NB4 (cell line): ENCODE measurements at regions not wholly inside any gene's neighbourhood (a gene's known extent, or its start where the extent isn't known, plus 50 kb on each side); places are given as distances from the start of the nearest gene placed in this dataset.

Source experiments
- DNase-seq: peaks from one replicate; pipeline ENCODE4 v3.0.0; 2010; ENCODE audit warnings: low read depth
- H3K4me3 ChIP-seq: one replicate; pipeline ENCODE4 v1.5.1; 2011; ENCODE audit warnings: mild to moderate bottlenecking, low read depth, low read length, moderate library complexity
- CTCF ChIP-seq: IDR thresholded peaks from one replicate; pipeline ENCODE4 v1.5.1; 2012; ENCODE audit warnings: low read depth, low read length
- MAX ChIP-seq: IDR thresholded peaks from 2 replicates; pipeline ENCODE4 v1.6.1; 2011; ENCODE audit warnings: low read depth, low read length
- MYC ChIP-seq: IDR thresholded peaks from 2 replicates; pipeline ENCODE4 v1.6.1; 2011; ENCODE audit warnings: low read depth, low read length
- POLR2A ChIP-seq: IDR thresholded peaks from 2 replicates; pipeline ENCODE4 v1.6.1; 2011; ENCODE audit warnings: mild to moderate bottlenecking; ENCODE audit not compliant: insufficient read length; ENCODE audit errors: extremely low read depth

GRCh38 chr6:14736554-14736953, 509.3 kb upstream of the JARID2 start:
- no peak for DNase-seq
- TF ChIP-seq MAX (no peak), POLR2A (no peak), MYC (no peak), CTCF (no peak)
- H3K4me3 ChIP-seq, result no peak overlapping the region

GRCh38 chr6:14738497-14738896, 507.4 kb upstream of the JARID2 start:
- no peak overlapping the region for H3K4me3 ChIP-seq
- DNase-seq, result no peak
- no peak for TF ChIP-seq CTCF
- TF ChIP-seq MYC, result no peak
- TF ChIP-seq POLR2A, result no peak
- TF ChIP-seq MAX, result no peak

GRCh38 chr6:14738933-14739332, 506.9 kb upstream of the JARID2 start:
- TF ChIP-seq MYC (no peak), MAX (no peak), POLR2A (no peak), CTCF (no peak)
- H3K4me3 ChIP-seq, result no peak overlapping the region
- peak; percentile 51 for DNase-seq

- H3K4me3 ChIP-seq, result no peak overlapping the region
- no peak for DNase-seq
- TF ChIP-seq MYC (no peak), MAX (no peak), POLR2A (no peak), CTCF (no peak)
These were observed 506.0 kb upstream of the JARID2 start for GRCh38 chr6:14739827-14740226.

GRCh38 chr6:14742171-14742570, 503.7 kb upstream of the JARID2 start:
- DNase-seq, result no peak
- no peak overlapping the region for H3K4me3 ChIP-seq
- no peak for TF ChIP-seq CTCF
- no peak for TF ChIP-seq POLR2A

- no peak for TF ChIP-seq MAX
- TF ChIP-seq MYC, result no peak
- no peak for TF ChIP-seq POLR2A
- TF ChIP-seq CTCF, result no peak
- H3K4me3 ChIP-seq, result no peak overlapping the region
- no peak for DNase-seq
These were observed 503.2 kb upstream of the JARID2 start for GRCh38 chr6:14742680-14743079.
